SK-N-SH treated with all-trans-retinoic acid at 6 μM for 48 hours (cell line): ENCODE measurements at regions not wholly inside any gene's neighbourhood (a gene's known extent, or its start where the extent isn't known, plus 50 kb on each side); places are given as distances from the start of the nearest gene placed in this dataset.

Source experiments
- GLIS3 ChIP-seq: fragments of 250-450 bp; sonication (Bioruptor Pico); IDR thresholded peaks from 2 replicates; pipeline ENCODE4 v1.5.0; 2020; ENCODE audit warnings: mild to moderate bottlenecking, moderate library complexity
- OSR1 ChIP-seq: fragments of 250-450 bp; sonication (Bioruptor Pico); IDR thresholded peaks from 2 replicates; pipeline ENCODE4 v1.8.0; 2022; ENCODE audit warnings: moderate library complexity, mild to moderate bottlenecking, inconsistent platforms
- PPARA ChIP-seq: fragments of 250-450 bp; sonication (Bioruptor Pico); IDR thresholded peaks from 2 replicates; pipeline ENCODE4 v1.5.0; 2020; ENCODE audit warnings: mild to moderate bottlenecking, borderline replicate concordance
- RARB ChIP-seq: fragments of 250-450 bp; sonication (Bioruptor Pico); IDR thresholded peaks from 2 replicates; pipeline ENCODE4 v1.8.0; 2021; ENCODE audit warnings: mild to moderate bottlenecking, moderate library complexity
- TCF4 ChIP-seq: fragments of 250-450 bp; sonication (Bioruptor Pico); IDR thresholded peaks from 2 replicates; pipeline ENCODE4 v1.8.0; 2021; ENCODE audit warnings: mild to moderate bottlenecking, moderate library complexity, borderline replicate concordance
- TOX ChIP-seq: fragments of 250-450 bp; sonication (Bioruptor Pico); IDR thresholded peaks from 2 replicates; pipeline ENCODE4 v1.8.0; 2021; ENCODE audit warnings: mild to moderate bottlenecking, moderate library complexity, borderline replicate concordance
- ZNF565 ChIP-seq: fragments of 450-650 bp; formaldehyde crosslinking; conservative IDR thresholded peaks from 2 replicates; pipeline ENCODE4 v1.5.0; 2020; ENCODE audit warnings: low read depth, mild to moderate bottlenecking, moderate library complexity
- TF ChIP-seq, protein P1 (sequence below): fragments of 250-450 bp; sonication (Bioruptor Pico); IDR thresholded peaks from 2 replicates; pipeline ENCODE4 v1.8.0; 2020; ENCODE audit warnings: mild to moderate bottlenecking, moderate library complexity, borderline replicate concordance
- TF ChIP-seq, protein P2 (sequence below): fragments of 250-450 bp; sonication (Bioruptor Pico); IDR thresholded peaks from 2 replicates; pipeline ENCODE4 v1.5.1; 2020; ENCODE audit warnings: low read depth, mild to moderate bottlenecking, moderate library complexity
- TF ChIP-seq, protein P3 (sequence below): fragments of 250-450 bp; sonication (Bioruptor Pico); IDR thresholded peaks from 2 replicates; pipeline ENCODE4 v1.5.1; 2021; ENCODE audit warnings: mild to moderate bottlenecking, moderate library complexity

DNA sequence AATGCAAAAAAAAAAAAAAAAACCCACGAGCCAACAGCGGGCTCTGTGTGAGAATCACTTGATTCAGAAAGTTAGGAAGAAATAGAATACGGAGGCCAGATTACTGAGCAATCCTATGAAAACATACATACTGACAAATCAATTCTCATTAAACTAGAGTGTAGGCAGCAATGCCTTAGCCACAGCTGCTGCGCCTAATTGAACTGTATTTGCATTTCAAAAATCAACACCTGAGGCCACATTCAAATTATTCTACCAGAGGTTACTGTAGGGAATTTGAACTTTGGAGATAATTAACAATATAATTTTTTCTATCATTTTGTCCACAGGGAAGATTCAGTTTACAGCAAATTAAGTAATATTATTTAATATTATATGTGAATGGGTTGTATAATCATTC lies 138.4 kb upstream of the PLD5 start:
- no peak for TF ChIP-seq RARB (CRISPR knock-in tag)
- no peak for TF ChIP-seq ZNF565 (CRISPR knock-in tag)
- TF ChIP-seq OSR1 (CRISPR knock-in tag): no peak
- TF ChIP-seq, protein P1, sequence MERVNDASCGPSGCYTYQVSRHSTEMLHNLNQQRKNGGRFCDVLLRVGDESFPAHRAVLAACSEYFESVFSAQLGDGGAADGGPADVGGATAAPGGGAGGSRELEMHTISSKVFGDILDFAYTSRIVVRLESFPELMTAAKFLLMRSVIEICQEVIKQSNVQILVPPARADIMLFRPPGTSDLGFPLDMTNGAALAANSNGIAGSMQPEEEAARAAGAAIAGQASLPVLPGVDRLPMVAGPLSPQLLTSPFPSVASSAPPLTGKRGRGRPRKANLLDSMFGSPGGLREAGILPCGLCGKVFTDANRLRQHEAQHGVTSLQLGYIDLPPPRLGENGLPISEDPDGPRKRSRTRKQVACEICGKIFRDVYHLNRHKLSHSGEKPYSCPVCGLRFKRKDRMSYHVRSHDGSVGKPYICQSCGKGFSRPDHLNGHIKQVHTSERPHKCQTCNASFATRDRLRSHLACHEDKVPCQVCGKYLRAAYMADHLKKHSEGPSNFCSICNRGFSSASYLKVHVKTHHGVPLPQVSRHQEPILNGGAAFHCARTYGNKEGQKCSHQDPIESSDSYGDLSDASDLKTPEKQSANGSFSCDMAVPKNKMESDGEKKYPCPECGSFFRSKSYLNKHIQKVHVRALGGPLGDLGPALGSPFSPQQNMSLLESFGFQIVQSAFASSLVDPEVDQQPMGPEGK (CRISPR knock-in tag): no peak
- TF ChIP-seq GLIS3 (CRISPR knock-in tag): no peak
- TF ChIP-seq, protein P2, sequence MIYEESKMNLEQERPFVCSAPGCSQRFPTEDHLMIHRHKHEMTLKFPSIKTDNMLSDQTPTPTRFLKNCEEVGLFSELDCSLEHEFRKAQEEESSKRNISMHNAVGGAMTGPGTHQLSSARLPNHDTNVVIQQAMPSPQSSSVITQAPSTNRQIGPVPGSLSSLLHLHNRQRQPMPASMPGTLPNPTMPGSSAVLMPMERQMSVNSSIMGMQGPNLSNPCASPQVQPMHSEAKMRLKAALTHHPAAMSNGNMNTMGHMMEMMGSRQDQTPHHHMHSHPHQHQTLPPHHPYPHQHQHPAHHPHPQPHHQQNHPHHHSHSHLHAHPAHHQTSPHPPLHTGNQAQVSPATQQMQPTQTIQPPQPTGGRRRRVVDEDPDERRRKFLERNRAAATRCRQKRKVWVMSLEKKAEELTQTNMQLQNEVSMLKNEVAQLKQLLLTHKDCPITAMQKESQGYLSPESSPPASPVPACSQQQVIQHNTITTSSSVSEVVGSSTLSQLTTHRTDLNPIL (CRISPR knock-in tag): no peak
- no peak for TF ChIP-seq TCF4
- TF ChIP-seq, protein P3, sequence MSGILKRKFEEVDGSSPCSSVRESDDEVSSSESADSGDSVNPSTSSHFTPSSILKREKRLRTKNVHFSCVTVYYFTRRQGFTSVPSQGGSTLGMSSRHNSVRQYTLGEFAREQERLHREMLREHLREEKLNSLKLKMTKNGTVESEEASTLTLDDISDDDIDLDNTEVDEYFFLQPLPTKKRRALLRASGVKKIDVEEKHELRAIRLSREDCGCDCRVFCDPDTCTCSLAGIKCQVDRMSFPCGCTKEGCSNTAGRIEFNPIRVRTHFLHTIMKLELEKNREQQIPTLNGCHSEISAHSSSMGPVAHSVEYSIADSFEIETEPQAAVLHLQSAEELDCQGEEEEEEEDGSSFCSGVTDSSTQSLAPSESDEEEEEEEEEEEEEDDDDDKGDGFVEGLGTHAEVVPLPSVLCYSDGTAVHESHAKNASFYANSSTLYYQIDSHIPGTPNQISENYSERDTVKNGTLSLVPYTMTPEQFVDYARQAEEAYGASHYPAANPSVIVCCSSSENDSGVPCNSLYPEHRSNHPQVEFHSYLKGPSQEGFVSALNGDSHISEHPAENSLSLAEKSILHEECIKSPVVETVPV: no peak
- TF ChIP-seq PPARA (CRISPR knock-in tag): no peak
- no peak for TF ChIP-seq TOX
